Eye (tissue), 1 donor: ENCODE measurements at regions not wholly inside any gene's neighbourhood (a gene's known extent, or its start where the extent isn't known, plus 50 kb on each side); places are given as distances from the start of the nearest gene placed in this dataset.
A peak's percentile ranks its signal among the peaks of the same experiment; 100 is the strongest.
"Not testable (repeated sequence)": the region's sequence is repeated elsewhere in the genome, so short reads cannot be mapped to it uniquely, and the experiment has no call there.

Source experiments
- DNase-seq: peaks from one replicate; pipeline ENCODE4 v3.0.0-alpha.2; 2015

DNA sequence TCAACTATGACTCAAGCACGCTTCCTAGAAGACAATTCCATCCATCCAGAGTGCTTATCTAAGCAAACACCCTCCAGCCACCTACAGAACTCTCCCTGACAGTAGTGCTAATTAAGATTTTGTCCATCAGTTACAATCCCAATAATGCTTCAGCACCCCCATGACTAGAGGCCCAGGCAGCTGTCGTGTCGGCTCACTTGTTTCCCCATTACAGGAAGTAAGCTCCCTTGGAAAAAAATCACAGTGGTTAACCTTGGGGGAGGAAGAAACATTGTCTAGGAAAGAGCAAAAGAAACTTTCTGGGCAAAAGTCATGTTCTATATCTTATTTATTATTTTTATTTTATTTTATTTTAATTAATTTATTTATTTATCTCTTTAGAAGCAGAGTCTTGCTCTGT is 108.8 kb upstream of the LPAR1 start:
- DNase-seq = no peak

DNA sequence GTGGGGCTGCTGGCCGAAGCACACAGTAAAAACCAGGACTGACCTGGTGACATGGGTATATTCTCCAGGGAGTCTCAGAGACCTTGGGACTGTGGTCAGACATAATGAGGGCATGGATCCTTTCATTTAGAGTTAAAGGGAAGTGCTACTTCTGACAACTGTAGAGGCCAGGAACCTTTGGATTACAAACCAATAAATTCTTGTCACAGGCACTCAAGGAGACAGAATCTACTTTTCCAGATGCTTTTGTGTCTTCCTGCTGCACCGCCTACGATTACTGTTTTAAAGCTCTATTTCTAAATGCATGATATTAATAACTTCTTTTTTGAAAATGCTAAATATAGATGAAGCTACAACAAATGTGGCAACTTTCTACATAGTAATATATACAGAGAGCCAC is 106.5 kb upstream of the LPAR1 start:
- DNase-seq = no peak

DNA sequence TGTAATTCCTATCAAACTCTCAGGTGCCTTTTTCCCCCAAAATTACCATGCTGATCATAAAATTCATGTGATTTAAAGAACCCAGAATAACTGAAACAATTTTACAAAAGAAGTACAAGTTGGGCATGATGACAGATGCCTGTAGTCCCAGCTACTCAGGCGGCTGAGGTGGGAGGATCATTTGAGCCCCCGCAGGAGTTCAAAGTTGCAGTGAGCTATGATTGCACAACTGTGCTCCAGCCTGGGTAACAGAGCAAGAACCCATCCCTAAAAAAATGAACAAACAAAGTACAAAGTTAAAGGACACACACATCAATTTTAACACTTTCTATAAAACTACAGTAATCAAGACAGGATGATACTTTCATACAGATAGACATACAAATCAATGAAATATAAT is 97.9 kb upstream of the LPAR1 start:
- no peak for DNase-seq

DNA sequence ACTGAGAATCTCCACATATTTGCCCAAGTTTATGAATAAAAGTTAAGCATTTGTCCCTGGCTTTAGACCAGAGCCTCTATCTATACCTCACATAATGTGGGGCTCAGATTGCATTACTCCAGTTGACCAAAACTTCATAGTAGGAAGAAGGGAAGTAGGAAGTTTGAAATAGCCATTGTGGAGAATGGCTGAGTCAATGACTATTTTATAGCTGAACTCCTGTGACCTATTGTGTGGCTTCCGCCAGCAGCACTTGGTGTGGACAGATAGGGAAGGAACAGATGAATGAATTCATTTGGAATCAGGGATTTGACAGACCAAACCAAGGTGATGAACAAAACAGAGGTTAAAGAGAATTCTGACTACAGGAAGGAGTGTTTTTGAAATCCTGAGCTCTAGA is 92.9 kb upstream of the LPAR1 start:
- DNase-seq = no peak

DNA sequence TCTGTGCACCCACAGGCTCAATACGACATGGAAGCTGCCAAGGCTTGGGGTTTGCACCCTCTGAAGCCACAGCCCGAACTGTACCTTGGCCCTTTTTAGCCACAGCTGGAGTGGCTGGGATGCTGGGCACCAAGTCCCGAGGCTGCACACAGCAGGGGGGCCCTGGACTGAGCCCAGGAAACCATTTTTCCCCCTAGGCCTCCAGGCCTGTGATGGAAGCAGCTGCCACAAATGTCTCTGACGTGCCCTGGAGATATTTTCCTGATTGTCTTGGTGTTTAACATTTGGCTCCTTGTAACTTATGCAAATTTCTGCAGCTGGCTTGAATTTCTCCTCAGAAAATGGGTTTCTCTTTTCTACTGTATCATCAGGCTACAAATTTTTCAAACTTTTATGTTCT is 82.3 kb upstream of the LPAR1 start:
- no peak for DNase-seq

DNA sequence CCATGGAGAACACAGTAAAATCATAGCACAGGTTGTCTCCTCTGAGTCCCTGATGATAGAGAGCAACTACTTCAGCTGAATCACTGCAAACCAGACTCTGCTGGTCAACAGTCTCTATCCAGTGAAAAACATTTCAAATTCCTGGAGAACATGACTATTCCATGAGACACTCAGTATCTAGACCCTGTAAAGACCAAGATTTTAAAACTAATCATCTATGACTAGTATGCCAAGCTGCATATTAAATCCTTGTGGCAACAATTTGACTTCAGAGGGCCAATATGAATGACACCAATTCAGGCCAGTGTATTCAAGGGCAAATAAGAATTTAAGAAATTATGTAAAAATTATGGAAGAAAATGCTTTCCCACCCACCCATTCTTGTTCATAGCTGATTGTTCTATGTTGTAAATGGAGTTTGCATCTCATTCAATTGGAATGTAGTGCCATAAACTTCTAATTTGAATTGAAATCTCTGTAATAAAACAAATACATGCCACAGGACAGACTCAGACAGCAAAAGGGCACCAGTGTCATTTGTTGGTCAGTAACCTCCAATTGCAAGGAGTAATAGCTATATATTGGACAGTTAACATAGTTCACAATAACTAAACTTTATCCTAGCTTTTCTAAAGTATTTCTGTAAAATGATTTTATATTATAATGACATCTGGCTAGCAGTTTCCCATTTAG is 80.1 kb upstream of the LPAR1 start:
- no peak for DNase-seq

DNA sequence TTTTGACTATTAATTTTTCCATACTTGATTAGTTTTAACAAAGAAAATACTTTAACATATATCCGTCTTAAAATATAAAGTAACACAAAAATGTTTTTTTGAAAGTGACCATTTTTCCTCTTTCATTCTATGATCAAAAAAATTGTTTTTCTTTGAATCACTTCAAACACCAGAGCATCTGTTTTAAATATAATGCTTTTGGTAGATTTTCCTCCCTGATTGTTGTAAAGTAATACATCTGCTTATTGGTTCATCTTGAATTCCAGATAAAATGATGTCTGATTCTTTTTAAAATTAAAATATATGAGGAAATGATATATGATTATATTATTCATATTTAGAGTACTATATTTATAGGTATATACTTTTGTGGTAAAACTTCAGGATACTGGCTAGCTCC is 76.2 kb upstream of the LPAR1 start:
- DNase-seq = no peak

DNA sequence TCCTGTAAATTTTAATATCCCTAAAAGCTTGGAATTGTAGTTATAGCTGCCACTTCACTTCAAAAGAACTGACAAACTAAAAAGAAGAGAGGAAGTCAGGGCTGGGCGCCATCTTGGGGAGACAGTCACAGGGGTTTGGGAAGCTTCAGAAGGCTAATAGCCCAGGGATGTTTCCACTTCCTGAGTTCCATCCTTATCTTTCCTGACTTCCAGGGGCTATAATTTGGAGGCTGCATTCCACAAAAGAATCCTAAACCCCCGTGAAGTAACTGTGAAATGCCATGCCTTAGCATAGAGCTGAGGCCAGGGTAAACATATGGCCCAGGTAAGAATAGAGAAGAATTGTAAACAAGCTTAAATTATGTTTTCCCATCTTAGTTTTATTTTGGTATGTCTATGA is 75.4 kb upstream of the LPAR1 start:
- DNase-seq = no peak

DNA sequence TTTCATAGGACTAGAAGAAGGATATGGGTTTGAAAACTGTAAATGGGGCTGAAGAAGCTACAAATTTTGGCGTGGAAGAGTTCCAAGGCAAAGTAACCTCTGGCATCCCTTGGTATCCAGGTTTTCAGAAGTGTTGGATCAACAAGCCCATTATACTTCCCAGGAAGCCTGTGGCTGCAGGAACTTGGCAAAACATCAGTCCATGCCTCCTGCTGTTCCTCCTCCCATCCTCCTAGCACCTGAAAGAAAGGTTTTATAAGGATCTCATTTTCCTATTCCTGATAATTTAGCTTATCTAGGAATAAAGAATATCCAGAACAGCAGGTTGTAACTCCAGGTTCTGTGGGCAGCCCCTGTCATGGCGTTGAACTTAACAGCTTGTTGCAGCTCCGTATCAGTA is 72.5 kb upstream of the LPAR1 start:
- DNase-seq = no peak

DNA sequence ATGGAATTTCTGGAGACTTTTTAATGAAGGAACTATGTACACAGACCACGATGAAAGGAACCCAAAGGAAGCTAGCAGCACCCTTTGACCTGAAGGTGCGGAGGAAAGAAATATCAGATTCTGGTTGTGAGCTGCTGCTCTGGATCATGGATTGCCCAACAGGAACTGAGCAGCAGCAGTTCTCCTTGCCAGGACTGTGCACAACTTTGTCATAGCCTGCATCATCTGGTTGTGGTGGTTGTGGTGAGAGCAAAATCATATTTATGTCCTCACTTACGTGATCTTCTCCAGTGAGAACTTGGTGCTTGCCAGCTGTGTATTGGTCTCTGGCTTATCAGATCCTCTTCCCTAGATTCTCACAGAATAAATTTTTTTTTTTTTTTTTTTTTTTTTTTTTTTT is 70.7 kb upstream of the LPAR1 start:
- no peak for DNase-seq

DNA sequence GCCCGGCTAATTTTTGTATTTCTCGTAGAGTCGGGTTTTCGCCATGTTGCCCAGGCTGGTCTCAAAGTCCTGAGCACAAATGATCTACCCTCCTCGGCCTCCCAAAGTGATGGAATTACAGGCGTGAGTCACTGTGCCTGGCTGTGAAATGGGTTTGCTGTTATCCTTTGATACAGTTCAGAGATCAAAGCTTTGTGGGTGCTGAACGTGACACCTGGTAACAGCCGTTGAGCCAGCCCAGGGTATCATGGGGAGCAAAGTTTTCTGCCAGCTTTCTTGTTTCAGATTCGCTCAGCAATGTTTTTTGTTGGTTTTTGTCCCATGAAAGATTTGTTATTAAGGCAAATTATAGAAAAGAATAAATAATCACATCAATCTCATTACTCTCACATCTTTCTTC is 68.9 kb upstream of the LPAR1 start:
- DNase-seq = no peak

DNA sequence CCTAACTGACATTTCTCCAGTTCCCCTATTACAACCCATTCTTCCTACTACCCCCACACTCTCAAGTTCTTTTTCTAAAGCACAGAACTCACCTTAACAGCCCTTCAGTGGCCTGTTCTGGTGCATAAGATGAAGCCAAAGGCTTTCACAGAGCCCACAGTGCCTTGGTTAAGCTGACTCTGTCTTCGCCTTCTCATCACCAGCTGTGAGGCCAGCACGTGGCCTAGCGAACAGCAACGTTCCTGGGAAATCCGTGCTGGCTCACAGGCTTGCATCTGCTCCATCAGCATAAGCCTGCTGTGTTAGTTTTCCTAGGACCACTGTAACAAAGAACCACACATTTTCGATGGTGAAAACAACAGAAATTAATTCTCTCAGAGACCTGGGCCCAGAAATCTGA is 67.9 kb upstream of the LPAR1 start:
- no peak for DNase-seq

DNA sequence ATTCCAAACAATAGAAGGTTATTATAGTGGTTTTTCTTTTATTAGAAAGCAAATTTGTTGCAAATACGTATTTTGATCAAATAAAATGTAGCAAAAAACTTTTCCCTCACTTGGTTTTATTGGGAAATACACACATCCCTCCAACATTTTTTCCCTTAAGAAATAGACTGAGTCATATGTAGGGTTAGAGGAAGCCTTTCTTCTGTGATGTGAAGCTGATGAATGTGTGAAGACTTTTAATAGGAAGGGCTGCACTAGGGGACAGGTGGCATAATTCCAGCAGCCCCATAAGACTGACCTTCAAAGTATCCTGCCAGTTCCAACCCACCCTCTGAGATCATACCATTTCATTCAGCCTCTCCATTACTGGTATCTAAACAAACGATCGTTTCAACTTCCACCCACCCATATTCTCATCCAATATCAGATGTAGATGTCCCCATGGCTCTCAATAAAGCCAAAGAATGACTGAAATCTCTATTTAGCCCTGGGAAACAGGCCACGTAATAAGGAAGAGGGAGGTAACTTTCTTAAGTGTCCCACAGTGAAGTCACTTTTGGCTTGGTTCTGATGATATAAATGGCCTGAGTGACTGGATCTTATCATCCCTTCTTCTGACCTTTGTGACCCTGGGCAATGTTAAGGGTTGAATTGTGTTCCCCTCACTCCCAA is 64.7 kb upstream of the LPAR1 start:
- DNase-seq = no peak

DNA sequence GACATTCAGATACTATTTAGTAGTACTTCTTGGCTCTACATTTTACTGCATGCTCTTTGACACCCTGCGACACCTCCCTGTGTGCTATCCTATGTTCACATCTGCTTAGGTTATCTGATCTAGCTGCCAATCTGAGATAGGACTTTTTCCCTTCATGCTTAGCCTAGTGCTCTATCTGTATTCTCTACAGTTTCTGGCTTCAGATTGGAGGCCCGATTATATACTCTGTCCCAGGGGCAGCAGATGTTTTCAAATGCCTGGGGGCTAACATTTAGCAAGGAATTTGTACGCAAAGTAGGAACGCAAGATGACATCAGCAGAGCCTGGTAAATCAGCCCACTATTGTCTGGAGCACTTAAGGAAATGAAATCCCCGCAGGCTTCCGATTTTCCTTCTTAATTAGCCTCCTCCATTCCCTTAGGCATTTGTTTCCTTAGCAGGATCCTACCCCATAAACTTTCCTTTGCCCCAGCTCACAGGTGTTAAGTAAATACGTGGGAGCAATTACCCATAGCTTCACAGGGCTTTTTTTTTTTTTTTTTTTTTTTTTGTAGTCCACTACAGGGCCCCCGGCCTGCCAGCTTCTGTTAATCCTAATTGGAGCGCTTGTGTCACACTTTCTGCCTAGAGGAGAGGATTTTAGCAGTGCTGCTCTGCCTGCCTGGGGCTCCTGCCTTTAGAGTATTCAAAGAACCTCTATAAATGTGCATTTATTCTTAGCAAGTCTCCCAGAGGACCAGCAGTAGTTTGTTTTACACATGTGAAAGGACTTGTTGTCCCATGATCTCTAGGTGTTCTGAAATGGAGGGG is 61.1 kb upstream of the LPAR1 start:
- DNase-seq = peak; percentile 75

DNA sequence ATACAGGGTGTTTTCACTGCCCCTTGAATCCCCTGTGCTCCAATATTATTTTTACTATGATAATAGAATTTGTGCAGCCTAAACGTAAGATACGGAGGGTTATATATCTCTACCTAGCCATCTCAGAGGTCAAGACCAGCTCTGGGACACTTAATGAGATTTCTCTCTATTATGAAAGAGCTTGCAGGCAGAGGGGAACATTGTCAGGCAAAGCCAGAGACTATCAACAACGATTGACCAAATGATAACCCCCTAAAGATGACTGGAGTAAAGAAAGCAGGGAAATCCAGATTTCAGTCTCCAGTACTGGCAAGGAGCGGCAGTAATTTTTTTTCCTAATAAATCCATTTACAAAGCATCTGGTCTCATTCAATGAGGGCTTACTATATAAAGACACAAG is 59.8 kb upstream of the LPAR1 start:
- peak; percentile 30 for DNase-seq

DNA sequence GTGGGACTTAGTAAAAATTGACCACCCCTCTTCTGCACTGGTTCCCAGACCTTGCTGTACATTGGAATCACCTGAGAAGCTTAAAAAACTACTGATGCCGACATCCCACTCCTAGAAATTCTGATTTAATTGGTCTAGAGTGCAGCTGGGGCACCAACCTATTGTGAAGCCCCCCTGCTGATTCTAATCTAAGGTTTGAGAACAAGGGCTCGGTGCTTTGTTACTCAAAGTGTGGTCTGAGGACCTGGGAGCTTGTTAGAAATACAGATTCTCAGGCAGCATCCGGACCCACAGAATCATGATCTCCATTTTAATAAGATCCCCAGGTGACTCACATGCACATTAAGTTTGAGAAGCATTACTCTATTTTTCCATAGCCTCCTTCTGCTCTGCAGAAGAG is 57.8 kb upstream of the LPAR1 start:
- DNase-seq = peak; percentile 77

DNA sequence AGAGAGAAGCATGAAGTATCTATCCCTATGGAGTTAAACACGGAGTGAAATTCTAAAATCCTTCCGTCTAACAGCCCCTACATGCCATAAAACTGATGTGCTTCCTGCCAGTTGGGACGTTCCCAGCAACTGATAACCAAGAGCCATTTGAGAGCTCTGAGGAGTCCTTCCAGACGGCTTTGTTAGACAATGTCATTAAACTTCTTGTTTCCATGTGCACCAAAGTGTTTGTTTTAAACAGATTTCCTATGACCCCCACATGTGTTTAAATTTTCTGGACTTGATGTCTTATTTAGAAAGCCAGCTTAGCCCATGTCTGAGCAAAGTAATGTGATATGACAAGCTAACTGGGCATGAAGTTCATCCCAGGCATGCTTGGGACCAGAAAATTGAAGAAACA is 57.2 kb upstream of the LPAR1 start:
- DNase-seq = peak; percentile 76

DNA sequence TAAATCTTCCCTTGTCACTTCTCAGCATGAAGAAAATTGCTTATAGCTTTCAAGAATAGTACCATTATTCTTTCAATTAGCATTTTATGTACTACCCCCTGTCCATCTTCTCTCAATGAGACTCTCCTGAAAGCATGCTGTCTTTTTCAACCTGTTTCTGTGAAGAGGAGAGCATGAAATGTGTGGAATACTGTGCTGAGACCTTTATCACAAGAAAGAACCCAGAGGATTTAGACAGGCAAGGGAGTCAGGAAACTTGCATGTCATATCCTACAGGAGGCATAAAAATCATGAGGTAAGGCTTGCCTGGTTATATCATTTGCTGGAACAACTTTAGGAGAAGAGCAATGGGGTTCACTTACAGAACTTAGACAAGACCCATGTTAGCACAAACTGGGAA is 56.7 kb upstream of the LPAR1 start:
- DNase-seq = no peak

DNA sequence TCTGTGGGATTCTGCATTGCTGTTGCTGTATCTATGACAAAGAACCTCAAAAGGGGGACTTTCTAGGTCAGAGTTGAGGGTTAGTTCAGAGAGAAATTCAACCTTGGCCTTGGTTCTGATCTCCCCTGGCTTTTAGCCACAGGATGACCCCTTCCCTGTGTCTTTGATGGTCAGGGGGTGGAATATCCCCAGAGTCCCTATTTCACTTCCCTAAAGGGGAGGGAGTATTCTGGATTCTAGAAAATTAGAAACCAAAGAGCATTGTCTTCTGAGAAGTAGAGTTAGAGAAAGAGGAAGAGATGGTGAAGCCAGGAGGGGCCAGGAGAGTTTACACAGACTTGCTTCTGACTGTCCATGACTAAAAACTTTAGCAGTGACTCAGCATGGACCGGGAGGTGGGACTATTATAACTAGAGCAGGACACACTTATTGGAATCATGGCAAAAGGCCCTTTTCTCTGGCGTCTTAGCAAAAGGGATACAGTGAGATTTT is 56.2 kb upstream of the LPAR1 start:
- DNase-seq = no peak

DNA sequence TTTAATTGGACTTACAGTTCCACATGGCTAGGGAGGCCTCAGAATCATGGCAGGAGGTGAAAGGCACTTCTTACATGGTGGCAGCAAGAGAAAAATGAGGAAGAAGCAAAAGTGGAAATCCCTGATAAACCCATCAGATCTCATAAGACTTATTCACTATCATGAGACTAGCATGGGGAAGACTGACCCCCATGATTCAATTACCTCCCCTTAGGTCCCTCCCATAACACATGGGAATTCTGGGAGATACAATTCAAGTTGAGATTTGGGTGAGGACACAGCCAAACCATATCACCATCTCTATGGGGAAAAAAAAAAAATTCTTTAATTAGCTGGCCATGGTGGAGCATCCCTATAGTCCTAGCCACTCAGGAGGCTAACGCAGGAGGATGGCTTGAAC is 53.9 kb upstream of the LPAR1 start:
- not testable (repeated sequence) for DNase-seq
